SH-SY5Y (cell line): ENCODE measurements at regions not wholly inside any gene's neighbourhood (a gene's known extent, or its start where the extent isn't known, plus 50 kb on each side); places are given as distances from the start of the nearest gene placed in this dataset.

Experiments used
- GATA2 ChIP-seq: IDR thresholded peaks from 2 replicates; pipeline ENCODE4 v1.6.1; 2011; ENCODE audit warnings: mild to moderate bottlenecking, low read depth, low read length
- GATA3 ChIP-seq: IDR thresholded peaks from 2 replicates; pipeline ENCODE4 v1.6.1; 2011; ENCODE audit warnings: low read depth, mild to moderate bottlenecking, low read length, moderate library complexity

- no peak for TF ChIP-seq GATA3
- no peak for TF ChIP-seq GATA2
Observed at GRCh38 chr4:11592276-11592675, 163.6 kb upstream of the HS3ST1 start.
